ENCODE measurements at regions not wholly inside any gene's neighbourhood (a gene's known extent, or its start where the extent isn't known, plus 50 kb on each side); places are given as distances from the start of the nearest gene placed in this dataset.

DNA sequence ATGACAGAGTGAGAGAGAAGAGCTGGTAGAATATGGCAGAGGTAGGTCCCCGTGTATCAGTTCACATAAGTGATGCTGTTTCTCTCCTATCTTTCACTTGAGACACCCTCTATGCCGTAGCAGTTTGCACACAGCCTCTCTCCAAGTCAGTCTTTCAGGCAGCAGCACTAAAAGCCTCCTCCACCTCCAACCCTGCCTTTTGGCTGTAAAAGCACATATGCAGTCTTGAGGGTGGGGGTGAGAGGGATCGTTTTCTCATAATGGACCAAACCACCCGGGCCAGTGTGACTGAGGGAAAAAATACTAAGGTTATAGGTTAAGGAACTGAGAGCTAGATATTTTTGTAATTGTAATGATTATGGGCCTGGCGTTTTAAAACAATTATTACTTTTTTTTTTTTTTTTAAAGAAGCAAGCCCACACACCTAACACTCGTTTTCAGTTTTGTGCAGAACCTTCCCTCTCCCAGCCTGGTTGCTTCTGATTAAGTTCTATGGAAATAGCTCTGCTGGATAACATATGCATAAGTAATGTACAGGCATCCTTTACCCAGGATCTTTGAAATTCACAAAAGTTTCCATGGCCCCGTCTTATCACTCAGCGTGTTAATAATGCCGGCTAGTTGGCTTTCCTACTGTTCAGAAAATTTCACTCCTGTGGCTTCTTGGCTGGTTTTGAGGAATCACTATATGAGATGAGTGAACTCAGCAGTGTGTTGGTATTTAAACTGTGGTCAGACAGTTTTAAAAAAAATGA is 112.2 kb upstream of the MEIS1 start:
- H3K4me1 ChIP-seq, result no peaks in the 10 kb centered on the region
- intact Hi-C loops (cut with DNase I), result no loop called here
- 57 to 65% methylated on average over 9 of the region's 9 CpGs for WGBS, 2 donors

DNA sequence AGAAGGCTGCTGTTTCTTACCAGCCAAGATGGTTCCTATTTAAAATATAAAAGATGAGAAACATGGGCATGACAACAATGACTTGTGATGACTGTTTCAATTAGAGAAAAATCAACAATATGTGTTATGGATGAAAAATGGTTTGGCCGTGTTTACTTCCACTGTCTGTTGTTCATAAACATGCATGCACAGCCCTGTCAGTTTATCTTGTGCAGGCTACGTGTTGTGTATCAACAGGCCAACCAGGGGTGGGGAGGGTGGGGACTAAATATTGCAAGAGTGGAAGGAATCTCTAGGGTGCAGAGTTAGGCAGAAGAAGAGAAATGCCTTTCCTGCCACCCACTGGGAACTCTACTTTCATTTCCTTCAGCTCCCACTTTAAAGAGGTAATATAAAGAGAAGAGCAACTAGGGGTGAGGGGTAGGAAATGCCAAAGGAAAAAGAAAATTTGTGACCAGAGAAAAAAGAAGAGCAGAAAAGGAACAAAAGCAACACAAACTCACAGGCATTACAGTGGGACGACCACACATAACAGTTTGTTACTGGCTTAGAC is 116.8 kb upstream of the MEIS1 start:
- no peak for TF ChIP-seq POLR2A (IDR thresholded peaks at IDR 0.05)
- TF ChIP-seq, protein P1, sequence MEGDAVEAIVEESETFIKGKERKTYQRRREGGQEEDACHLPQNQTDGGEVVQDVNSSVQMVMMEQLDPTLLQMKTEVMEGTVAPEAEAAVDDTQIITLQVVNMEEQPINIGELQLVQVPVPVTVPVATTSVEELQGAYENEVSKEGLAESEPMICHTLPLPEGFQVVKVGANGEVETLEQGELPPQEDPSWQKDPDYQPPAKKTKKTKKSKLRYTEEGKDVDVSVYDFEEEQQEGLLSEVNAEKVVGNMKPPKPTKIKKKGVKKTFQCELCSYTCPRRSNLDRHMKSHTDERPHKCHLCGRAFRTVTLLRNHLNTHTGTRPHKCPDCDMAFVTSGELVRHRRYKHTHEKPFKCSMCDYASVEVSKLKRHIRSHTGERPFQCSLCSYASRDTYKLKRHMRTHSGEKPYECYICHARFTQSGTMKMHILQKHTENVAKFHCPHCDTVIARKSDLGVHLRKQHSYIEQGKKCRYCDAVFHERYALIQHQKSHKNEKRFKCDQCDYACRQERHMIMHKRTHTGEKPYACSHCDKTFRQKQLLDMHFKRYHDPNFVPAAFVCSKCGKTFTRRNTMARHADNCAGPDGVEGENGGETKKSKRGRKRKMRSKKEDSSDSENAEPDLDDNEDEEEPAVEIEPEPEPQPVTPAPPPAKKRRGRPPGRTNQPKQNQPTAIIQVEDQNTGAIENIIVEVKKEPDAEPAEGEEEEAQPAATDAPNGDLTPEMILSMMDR (IDR thresholded peaks at IDR 0.05), result no peak
- no peak for DNase-seq
- Histone ChIP-seq H3K4me1 (no peaks in the 10 kb centered on the region), H3K9me3 (no peaks in the 10 kb centered on the region), H3K4me3 (no peak overlapping the region), H3K27me3 (no peaks in the 10 kb centered on the region), H3K36me3 (replicated peaks in 1 of 2; ENCODE audit: insufficient read depth in 1 of 2, low read depth in 2 of 2) (no peaks in the 10 kb centered on the region), H3K27ac (no peak overlapping the region)
- ATAC-seq, result no peak
- WGBS, 2 donors, result 65 to 79% methylated on average over 3 of the region's 3 CpGs
- intact Hi-C loops (cut with DNase I), result no loop called here

More for the DNA sequence above, 112.2 kb upstream of the MEIS1 start:
- Histone ChIP-seq H3K27ac (no peak overlapping the region), H3K4me3 (no peak overlapping the region), H3K9me3 (no peaks in the 10 kb centered on the region), H3K27me3 (no peaks in the 10 kb centered on the region), H3K36me3 (replicated peaks in 1 of 2; ENCODE audit: insufficient read depth in 1 of 2, low read depth in 2 of 2) (no peaks in the 10 kb centered on the region)
- no peak for DNase-seq
- no peak for TF ChIP-seq POLR2A (IDR thresholded peaks at IDR 0.05)
- TF ChIP-seq, protein P1 (IDR thresholded peaks at IDR 0.05), result no peak
- no peak for ATAC-seq

DNA sequence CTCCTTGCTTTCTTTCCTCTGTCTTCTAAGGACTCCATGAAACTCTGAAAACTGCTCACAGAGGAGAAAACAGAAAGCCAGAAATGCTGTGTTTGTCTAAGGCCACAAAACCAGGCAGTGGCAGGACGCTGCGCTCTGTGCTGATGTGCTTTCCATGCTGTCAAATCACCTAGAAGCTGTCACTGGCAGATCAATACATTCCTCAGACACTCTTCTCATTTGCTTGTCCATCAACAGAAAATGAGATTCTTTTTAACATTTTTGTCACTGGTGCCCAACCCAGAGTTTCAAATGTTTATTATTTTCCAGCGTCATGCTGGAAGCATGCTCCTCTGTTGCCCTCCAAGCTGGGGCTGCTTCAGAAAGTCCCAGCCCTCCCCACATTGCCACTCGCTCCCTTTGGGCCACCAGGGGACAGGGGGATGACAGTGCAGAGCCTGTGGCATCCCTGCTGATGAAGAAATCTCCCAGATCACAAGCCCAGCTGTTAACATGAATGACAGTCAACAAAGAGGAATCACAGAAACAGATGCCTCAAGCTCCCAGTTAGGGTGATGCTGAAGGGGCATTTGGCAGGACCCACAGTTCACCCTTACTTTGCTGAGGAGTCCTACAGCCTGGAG is 117.5 kb upstream of the MEIS1 start:
- H3K36me3 ChIP-seq (replicated peaks in 1 of 2; ENCODE audit: insufficient read depth in 1 of 2, low read depth in 2 of 2), result no peaks in the 10 kb centered on the region
- intact Hi-C loops (cut with DNase I), result no loop called here
- no peak for DNase-seq
- no peak for ATAC-seq
- WGBS, 2 donors, result 54 to 70% methylated on average over 4 of the region's 4 CpGs
- H3K4me1 ChIP-seq, result no peaks in the 10 kb centered on the region
- H3K27me3 ChIP-seq, result no peaks in the 10 kb centered on the region
- no peaks in the 10 kb centered on the region for H3K9me3 ChIP-seq
- TF ChIP-seq, protein P1 (IDR thresholded peaks at IDR 0.05), result no peak
- TF ChIP-seq POLR2A (IDR thresholded peaks at IDR 0.05), result no peak
- H3K4me3 ChIP-seq, result no peak overlapping the region
- H3K27ac ChIP-seq, result no peak overlapping the region

DNA sequence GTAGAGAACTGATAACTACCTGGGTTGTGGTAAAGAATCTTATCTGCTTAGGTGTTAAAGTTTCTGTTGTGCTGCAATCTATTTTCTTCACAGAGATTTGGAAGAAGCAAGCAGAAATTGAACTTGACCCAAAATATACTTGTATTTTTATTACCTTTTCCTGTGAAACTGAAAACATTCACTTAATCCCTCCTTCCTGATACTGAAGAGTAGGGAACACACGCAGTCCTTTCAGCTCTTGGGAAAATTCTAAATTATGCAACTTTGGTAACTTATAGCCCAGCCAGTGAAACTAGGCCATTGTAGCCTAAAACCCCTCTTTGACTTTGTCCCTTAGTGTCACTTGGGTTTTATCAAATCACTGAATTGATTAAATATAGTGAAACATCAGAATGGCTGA is 128.4 kb upstream of the MEIS1 start:
- intact Hi-C loops (cut with DNase I), result no loop called here
- Histone ChIP-seq H3K4me1 (peaks cover 12% of the 10 kb centered on the region), H3K27me3 (no peaks in the 10 kb centered on the region), H3K9me3 (no peaks in the 10 kb centered on the region), H3K36me3 (replicated peaks in 1 of 2; ENCODE audit: insufficient read depth in 1 of 2, low read depth in 2 of 2) (no peaks in the 10 kb centered on the region), H3K27ac (no peak overlapping the region), H3K4me3 (no peak overlapping the region)
- ATAC-seq (no peak), DNase-seq (no peak)
- 65 to 92% methylated on average over 1 of the region's 1 CpG for WGBS, 2 donors
- TF ChIP-seq POLR2A (IDR thresholded peaks at IDR 0.05), result no peak
- TF ChIP-seq, protein P1 (IDR thresholded peaks at IDR 0.05), result no peak
